ENCODE measurements at regions not wholly inside any gene's neighbourhood (a gene's known extent, or its start where the extent isn't known, plus 50 kb on each side); places are given as distances from the start of the nearest gene placed in this dataset.

- H3K27ac Mint-ChIP-seq (ENCODE audit: unreplicated experiment) = no peak overlapping the region
- no peaks in the 10 kb centered on the region for H3K36me3 Mint-ChIP-seq (ENCODE audit: low read depth, unreplicated experiment)
- peaks cover 5% of the 10 kb centered on the region for H3K27me3 Mint-ChIP-seq (ENCODE audit: unreplicated experiment)
Measured at GRCh38 chr2:38212312-38212711, 136.4 kb upstream of the CYP1B1 start.

GRCh38 chr2:38207168-38207567 lies 131.2 kb upstream of the CYP1B1 start:
- no peak for TF ChIP-seq CTCF (IDR thresholded peaks at IDR 0.05; ENCODE audit: unreplicated experiment)
- DNase-seq (ENCODE audit: low spot score) = no peak
- H3K9me3 Mint-ChIP-seq (ENCODE audit: unreplicated experiment) = no peaks in the 10 kb centered on the region
- no peaks in the 10 kb centered on the region for H3K27me3 Mint-ChIP-seq (ENCODE audit: unreplicated experiment)
- no peak overlapping the region for H3K4me3 Mint-ChIP-seq (ENCODE audit: unreplicated experiment)
- H3K27ac Mint-ChIP-seq (ENCODE audit: unreplicated experiment) = no peak overlapping the region
- no peaks in the 10 kb centered on the region for H3K4me1 Mint-ChIP-seq (ENCODE audit: unreplicated experiment)
- H3K36me3 Mint-ChIP-seq (ENCODE audit: low read depth, unreplicated experiment) = no peaks in the 10 kb centered on the region

More at GRCh38 chr2:38212312-38212711, 136.4 kb upstream of the CYP1B1 start:
- Mint-ChIP-seq H3K4me3 (ENCODE audit: unreplicated experiment) (no peak overlapping the region), H3K4me1 (ENCODE audit: unreplicated experiment) (peaks cover 12% of the 10 kb centered on the region), H3K9me3 (ENCODE audit: unreplicated experiment) (no peaks in the 10 kb centered on the region)
- no peak for TF ChIP-seq CTCF (IDR thresholded peaks at IDR 0.05; ENCODE audit: unreplicated experiment)
- DNase-seq (ENCODE audit: low spot score) = no peak

GRCh38 chr2:38203446-38203810 lies 127.5 kb upstream of the CYP1B1 start:
- Mint-ChIP-seq H3K4me3 (ENCODE audit: unreplicated experiment) (no peak overlapping the region), H3K4me1 (ENCODE audit: unreplicated experiment) (no peaks in the 10 kb centered on the region), H3K27me3 (ENCODE audit: unreplicated experiment) (peaks cover under 1% of the 10 kb centered on the region), H3K9me3 (ENCODE audit: unreplicated experiment) (no peaks in the 10 kb centered on the region), H3K27ac (ENCODE audit: unreplicated experiment) (no peak overlapping the region), H3K36me3 (ENCODE audit: low read depth, unreplicated experiment) (no peaks in the 10 kb centered on the region)
- TF ChIP-seq CTCF (IDR thresholded peaks at IDR 0.05; ENCODE audit: unreplicated experiment) = no peak
- no peak for DNase-seq (ENCODE audit: low spot score)

GRCh38 chr2:38202713-38203445 lies 126.9 kb upstream of the CYP1B1 start:
- H3K4me3 Mint-ChIP-seq (ENCODE audit: unreplicated experiment) = no peak overlapping the region
- H3K36me3 Mint-ChIP-seq (ENCODE audit: low read depth, unreplicated experiment) = no peaks in the 10 kb centered on the region
- H3K27me3 Mint-ChIP-seq (ENCODE audit: unreplicated experiment) = peaks cover 2% of the 10 kb centered on the region
- H3K9me3 Mint-ChIP-seq (ENCODE audit: unreplicated experiment) = no peaks in the 10 kb centered on the region
- no peak overlapping the region for H3K27ac Mint-ChIP-seq (ENCODE audit: unreplicated experiment)
- TF ChIP-seq CTCF (IDR thresholded peaks at IDR 0.05; ENCODE audit: unreplicated experiment) = no peak
- no peak for DNase-seq (ENCODE audit: low spot score)
- H3K4me1 Mint-ChIP-seq (ENCODE audit: unreplicated experiment) = no peaks in the 10 kb centered on the region

- no peak for TF ChIP-seq CTCF (IDR thresholded peaks at IDR 0.05; ENCODE audit: unreplicated experiment)
- no peaks in the 10 kb centered on the region for H3K4me1 Mint-ChIP-seq (ENCODE audit: unreplicated experiment)
- no peaks in the 10 kb centered on the region for H3K36me3 Mint-ChIP-seq (ENCODE audit: low read depth, unreplicated experiment)
- H3K27ac Mint-ChIP-seq (ENCODE audit: unreplicated experiment) = no peak overlapping the region
- H3K4me3 Mint-ChIP-seq (ENCODE audit: unreplicated experiment) = no peak overlapping the region
- H3K27me3 Mint-ChIP-seq (ENCODE audit: unreplicated experiment) = peaks cover 2% of the 10 kb centered on the region
- DNase-seq (ENCODE audit: low spot score) = no peak
- H3K9me3 Mint-ChIP-seq (ENCODE audit: unreplicated experiment) = no peaks in the 10 kb centered on the region
Measured at GRCh38 chr2:38201784-38202183, 125.8 kb upstream of the CYP1B1 start.

All from endothelial cell (in vitro differentiated cells).